ENCODE measurements at regions not wholly inside any gene's neighbourhood (a gene's known extent, or its start where the extent isn't known, plus 50 kb on each side); places are given as distances from the start of the nearest gene placed in this dataset.

DNA sequence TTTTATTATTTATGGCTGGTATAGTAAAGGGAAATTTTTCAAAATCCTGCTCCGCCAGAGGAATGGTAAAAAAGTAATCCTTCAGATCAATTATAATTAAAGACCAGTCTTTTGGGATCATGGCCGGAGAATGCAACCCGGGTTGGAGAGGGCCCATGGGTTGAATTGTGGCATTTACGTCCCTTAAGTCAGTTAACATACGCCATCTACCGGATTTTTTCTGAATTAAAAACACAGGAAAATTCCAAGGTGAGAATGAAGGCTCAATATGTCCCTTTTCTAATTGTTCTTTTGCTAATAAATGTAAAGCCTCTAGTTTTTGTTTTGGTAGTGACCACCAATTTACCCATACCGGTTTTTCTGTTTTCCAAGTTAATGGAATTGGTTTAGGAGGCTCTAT, 602.8 kb downstream of the ALG10 start:
- Mint-ChIP-seq H3K4me3 (no peak overlapping the region), H3K27me3 (ENCODE audit: insufficient read depth) (peaks cover 2% of the 10 kb centered on the region; the same call in 1 of the 2 replicates), H3K27ac (no peak overlapping the region)

DNA sequence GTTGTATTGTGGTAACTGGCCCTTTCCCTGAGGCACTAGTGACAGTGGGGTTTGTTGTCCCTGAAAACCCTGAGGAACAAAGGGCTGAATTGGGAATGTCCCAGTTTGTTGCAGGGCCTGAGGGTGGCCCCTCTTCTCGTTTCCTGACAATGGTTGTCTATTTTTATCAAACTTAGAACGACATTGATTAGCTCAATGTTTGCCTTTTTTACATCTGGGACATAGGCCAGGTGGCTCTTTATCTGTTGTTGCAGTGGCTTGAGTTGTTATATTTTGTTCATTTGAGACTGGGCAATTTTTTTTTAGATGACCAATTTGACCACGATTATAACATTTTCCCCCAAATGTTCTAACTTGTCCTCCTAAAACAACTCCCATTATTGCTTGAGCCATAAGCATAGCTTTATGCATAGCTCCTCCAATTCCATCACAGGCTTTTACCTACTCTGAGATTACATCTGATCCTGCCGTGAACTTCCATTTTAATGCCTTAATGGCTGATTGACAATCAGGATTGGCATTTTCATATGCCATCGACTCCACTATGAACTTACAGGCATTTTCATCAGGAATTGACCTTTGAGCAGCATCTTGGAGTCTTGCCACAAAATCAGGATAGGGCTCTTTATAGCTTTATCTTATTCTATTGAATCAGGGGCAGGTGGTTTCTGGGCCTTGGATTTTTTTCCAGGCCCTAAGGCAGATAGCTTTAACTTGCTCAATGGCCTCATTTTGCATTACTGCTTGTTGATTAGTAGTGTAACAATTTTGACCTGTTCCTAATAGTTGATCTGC, 604.3 kb downstream of the ALG10 start:
- H3K27ac Mint-ChIP-seq, result no peak overlapping the region
- TF ChIP-seq, protein P1, sequence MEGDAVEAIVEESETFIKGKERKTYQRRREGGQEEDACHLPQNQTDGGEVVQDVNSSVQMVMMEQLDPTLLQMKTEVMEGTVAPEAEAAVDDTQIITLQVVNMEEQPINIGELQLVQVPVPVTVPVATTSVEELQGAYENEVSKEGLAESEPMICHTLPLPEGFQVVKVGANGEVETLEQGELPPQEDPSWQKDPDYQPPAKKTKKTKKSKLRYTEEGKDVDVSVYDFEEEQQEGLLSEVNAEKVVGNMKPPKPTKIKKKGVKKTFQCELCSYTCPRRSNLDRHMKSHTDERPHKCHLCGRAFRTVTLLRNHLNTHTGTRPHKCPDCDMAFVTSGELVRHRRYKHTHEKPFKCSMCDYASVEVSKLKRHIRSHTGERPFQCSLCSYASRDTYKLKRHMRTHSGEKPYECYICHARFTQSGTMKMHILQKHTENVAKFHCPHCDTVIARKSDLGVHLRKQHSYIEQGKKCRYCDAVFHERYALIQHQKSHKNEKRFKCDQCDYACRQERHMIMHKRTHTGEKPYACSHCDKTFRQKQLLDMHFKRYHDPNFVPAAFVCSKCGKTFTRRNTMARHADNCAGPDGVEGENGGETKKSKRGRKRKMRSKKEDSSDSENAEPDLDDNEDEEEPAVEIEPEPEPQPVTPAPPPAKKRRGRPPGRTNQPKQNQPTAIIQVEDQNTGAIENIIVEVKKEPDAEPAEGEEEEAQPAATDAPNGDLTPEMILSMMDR (IDR thresholded peaks at IDR 0.05), result no peak
- H3K36me3 Mint-ChIP-seq (ENCODE audit: low read depth), result no peaks in the 10 kb centered on the region
- no peak for DNase-seq
- H3K27me3 Mint-ChIP-seq (ENCODE audit: insufficient read depth), result peaks cover 2% of the 10 kb centered on the region; the same call in 1 of the 2 replicates
- peaks cover 5% of the 10 kb centered on the region; the same call in 1 of the 2 replicates for H3K4me1 Mint-ChIP-seq (ENCODE audit: low read depth)
- peaks cover 8% of the 10 kb centered on the region for H3K9me3 Mint-ChIP-seq
- no peak overlapping the region for H3K4me3 Mint-ChIP-seq

More for the DNA sequence above, 602.8 kb downstream of the ALG10 start:
- peaks cover 5% of the 10 kb centered on the region; the same call in 1 of the 2 replicates for H3K4me1 Mint-ChIP-seq (ENCODE audit: low read depth)
- no peak for DNase-seq
- H3K36me3 Mint-ChIP-seq (ENCODE audit: low read depth), result no peaks in the 10 kb centered on the region
- TF ChIP-seq, protein P1 (IDR thresholded peaks at IDR 0.05), result peak; percentile 76
- H3K9me3 Mint-ChIP-seq, result peaks cover 7% of the 10 kb centered on the region; the same call in 1 of the 2 replicates
